Neural crest cell (in vitro differentiated cells): ENCODE measurements at regions not wholly inside any gene's neighbourhood (a gene's known extent, or its start where the extent isn't known, plus 50 kb on each side); places are given as distances from the start of the nearest gene placed in this dataset.
"Not testable (repeated sequence)": the region's sequence is repeated elsewhere in the genome, so short reads cannot be mapped to it uniquely, and the experiment has no call there.

Experiments
- DNase-seq: peaks from one replicate; pipeline ENCODE4 v3.0.0; 2021; ENCODE audit warnings: low read depth, mixed read lengths, low spot score
- H3K27ac Mint-ChIP-seq: one replicate; pipeline ENCODE4 v1.8.0; 2021; ENCODE audit warnings: mild to moderate bottlenecking, mixed read lengths; ENCODE audit not compliant: unreplicated experiment
- H3K27me3 Mint-ChIP-seq: 2 replicates; pipeline ENCODE4 v1.8.0; 2021; ENCODE audit warnings: low read depth, mild to moderate bottlenecking, mixed read lengths
- H3K36me3 Mint-ChIP-seq: 2 replicates; pipeline ENCODE4 v1.8.0; 2021; ENCODE audit warnings: low read depth, mild to moderate bottlenecking, mixed read lengths
- H3K4me1 Mint-ChIP-seq: 2 replicates; pipeline ENCODE4 v1.8.0; 2021; ENCODE audit warnings: mixed read lengths
- H3K4me3 Mint-ChIP-seq: one replicate; pipeline ENCODE4 v1.8.0; 2021; ENCODE audit warnings: mild to moderate bottlenecking, mixed read lengths
- H3K9me3 Mint-ChIP-seq: 2 replicates; pipeline ENCODE4 v1.8.0; 2021; ENCODE audit warnings: mixed read lengths
- TF ChIP-seq, protein P1 (sequence below): fragments of 200-600 bp; sonication (generic); conservative IDR thresholded peaks from 2 replicates; pipeline ENCODE4 v1.5.0; 2021; ENCODE audit warnings: antibody characterized with exemption, mild to moderate bottlenecking

DNA sequence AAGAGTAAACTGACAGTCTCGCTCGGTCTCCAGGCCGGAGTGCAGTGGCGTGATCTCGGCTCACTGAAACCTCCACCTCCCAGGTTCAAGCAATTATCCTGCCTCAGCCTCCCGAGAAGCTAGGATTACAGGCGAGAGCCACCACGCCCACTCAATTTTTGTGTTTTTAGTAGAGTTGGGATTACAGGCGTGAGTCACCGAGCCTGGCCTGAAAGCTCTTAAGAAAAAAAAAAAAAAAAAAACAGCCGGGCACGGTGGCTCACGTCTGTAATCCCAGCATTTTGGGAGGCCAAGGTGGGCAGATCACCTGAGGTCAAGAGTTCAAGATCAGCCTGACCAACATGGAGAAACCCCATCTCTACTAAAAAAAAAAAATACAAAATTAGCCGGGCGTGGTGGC lies 55.3 kb upstream of the THOC2 start:
- DNase-seq, H3K4me3 Mint-ChIP-seq, H3K4me1 Mint-ChIP-seq, H3K27ac Mint-ChIP-seq, H3K9me3 Mint-ChIP-seq, H3K27me3 Mint-ChIP-seq, H3K36me3 Mint-ChIP-seq: not testable (repeated sequence)

DNA sequence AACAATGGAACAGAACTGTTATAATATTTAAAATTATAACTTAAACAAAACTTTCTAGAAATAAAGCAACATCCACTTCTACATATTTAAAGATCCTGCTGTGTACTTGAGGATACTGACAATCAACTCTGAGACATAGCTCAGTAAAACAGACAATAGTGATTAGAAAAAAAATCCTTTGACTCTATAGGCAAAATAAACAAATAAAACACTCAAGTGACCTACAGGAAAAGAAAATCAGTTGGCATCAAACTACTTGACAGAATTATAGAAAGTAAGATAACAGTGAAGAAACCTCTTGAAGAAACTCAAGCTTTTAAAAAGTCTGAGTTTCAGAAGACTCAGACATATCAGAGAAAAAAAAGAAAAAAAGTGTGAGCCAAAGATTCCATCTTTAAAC lies 55.9 kb upstream of the THOC2 start:
- H3K4me1 Mint-ChIP-seq, result no peaks in the 10 kb centered on the region
- no peak for DNase-seq
- H3K9me3 Mint-ChIP-seq, result peaks cover 3% of the 10 kb centered on the region
- TF ChIP-seq, protein P1, sequence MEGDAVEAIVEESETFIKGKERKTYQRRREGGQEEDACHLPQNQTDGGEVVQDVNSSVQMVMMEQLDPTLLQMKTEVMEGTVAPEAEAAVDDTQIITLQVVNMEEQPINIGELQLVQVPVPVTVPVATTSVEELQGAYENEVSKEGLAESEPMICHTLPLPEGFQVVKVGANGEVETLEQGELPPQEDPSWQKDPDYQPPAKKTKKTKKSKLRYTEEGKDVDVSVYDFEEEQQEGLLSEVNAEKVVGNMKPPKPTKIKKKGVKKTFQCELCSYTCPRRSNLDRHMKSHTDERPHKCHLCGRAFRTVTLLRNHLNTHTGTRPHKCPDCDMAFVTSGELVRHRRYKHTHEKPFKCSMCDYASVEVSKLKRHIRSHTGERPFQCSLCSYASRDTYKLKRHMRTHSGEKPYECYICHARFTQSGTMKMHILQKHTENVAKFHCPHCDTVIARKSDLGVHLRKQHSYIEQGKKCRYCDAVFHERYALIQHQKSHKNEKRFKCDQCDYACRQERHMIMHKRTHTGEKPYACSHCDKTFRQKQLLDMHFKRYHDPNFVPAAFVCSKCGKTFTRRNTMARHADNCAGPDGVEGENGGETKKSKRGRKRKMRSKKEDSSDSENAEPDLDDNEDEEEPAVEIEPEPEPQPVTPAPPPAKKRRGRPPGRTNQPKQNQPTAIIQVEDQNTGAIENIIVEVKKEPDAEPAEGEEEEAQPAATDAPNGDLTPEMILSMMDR, result no peak
- no peaks in the 10 kb centered on the region for H3K36me3 Mint-ChIP-seq
- H3K27me3 Mint-ChIP-seq, result no peaks in the 10 kb centered on the region
- H3K4me3 Mint-ChIP-seq, result no peak overlapping the region
- H3K27ac Mint-ChIP-seq, result no peak overlapping the region

DNA sequence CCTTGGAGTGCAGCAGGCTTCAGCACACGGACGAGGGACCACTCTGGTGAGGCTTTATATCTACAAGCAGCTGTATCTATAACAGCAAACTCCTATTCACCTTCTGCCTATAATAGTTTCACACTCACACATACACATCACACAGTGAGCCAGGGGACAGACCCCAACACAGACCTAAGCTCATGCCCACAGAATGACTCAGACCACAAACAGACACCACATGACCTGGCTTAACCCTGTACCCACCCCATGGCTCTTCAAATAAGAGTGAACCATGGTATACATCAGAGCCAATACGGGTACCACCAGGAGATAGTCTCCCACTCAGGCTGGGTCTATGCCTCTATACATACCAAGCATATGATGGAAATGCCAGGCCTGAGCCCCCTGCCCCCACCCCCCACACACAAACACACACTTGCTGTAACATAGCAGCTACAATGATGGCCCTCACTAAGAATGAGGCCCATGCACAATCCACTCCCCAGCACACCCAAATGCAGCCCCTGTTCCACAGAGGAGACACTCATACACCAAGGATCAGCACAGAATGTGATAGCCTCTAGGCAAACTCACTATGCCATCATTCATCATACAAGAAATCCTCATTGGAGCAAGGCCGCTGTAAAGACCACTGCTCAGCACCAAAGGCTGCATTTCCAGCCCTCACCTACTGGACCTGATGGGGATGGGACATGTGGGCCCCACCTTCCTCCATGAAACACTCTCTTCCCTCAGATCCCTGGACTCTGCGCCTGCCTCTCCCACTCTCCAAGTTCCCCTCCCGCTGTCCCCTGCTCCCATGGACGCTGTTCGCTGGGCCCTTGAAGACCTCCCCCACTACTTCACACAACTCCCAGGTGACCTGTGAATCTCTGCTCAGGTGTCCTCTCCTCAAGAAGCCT lies 62.1 kb upstream of the XIAP start:
- no peak for DNase-seq
- TF ChIP-seq, protein P1, result no peak
- peaks cover 8% of the 10 kb centered on the region for H3K9me3 Mint-ChIP-seq
- H3K4me3 Mint-ChIP-seq, result no peak overlapping the region
- peaks cover 3% of the 10 kb centered on the region for H3K36me3 Mint-ChIP-seq
- H3K27me3 Mint-ChIP-seq, result no peaks in the 10 kb centered on the region
- H3K27ac Mint-ChIP-seq, result peak overlapping the region; percentile 43
- no peaks in the 10 kb centered on the region for H3K4me1 Mint-ChIP-seq

DNA sequence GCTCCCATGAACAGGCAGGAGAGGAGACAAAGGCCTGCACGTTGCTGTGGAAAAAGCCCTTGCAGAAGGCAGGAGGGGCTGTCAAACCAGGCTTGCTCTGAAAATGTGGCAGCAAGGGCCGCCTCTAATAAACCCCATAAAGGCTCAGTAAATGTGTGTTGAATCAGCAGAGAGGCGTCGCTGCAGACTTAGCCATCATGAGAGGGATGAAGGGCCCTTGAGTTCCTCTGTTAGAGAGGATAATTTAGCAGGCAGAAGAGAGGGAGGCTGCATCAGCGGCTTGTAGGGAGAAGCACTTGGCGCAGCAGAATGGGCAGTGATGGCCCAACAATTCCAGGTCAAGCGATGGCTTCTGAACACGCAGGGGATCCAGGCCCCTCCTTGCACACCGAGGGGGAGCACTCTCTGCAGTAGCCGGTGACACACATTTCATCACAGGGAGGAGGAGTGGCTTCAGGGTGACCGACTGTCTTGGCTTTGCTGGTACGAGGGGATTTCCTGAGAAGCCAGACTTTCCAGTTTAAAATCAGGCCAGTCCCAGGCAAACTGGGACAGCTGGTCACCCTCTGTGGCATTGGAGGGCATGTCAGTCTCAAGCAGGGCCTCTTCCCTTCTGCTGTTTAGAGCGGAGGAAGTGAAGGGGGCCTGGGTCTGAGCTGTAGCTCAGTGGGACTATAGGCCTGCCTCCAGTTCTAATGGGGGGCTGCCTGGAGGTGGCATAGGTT lies 61.0 kb upstream of the XIAP start:
- not testable (repeated sequence) for H3K27ac Mint-ChIP-seq, H3K9me3 Mint-ChIP-seq, H3K4me1 Mint-ChIP-seq, H3K36me3 Mint-ChIP-seq, DNase-seq, H3K27me3 Mint-ChIP-seq, H3K4me3 Mint-ChIP-seq

GRCh38 chrX:123801901-123802300 lies 58.0 kb upstream of the XIAP start:
- no peak for DNase-seq
- Mint-ChIP-seq H3K27ac (no peak overlapping the region), H3K36me3 (peaks cover 3% of the 10 kb centered on the region), H3K4me1 (peaks cover 6% of the 10 kb centered on the region), H3K27me3 (no peaks in the 10 kb centered on the region), H3K4me3 (no peak overlapping the region), H3K9me3 (peaks cover 3% of the 10 kb centered on the region)
- TF ChIP-seq, protein P1, result no peak

GRCh38 chrX:123803331-123803983 lies 56.4 kb upstream of the XIAP start:
- no peaks in the 10 kb centered on the region for H3K36me3 Mint-ChIP-seq
- H3K4me3 Mint-ChIP-seq, result no peak overlapping the region
- H3K27ac Mint-ChIP-seq, result no peak overlapping the region
- TF ChIP-seq, protein P1, result no peak
- no peak for DNase-seq
- H3K4me1 Mint-ChIP-seq, result peaks cover 6% of the 10 kb centered on the region
- H3K9me3 Mint-ChIP-seq, result no peaks in the 10 kb centered on the region
- H3K27me3 Mint-ChIP-seq, result no peaks in the 10 kb centered on the region

DNA sequence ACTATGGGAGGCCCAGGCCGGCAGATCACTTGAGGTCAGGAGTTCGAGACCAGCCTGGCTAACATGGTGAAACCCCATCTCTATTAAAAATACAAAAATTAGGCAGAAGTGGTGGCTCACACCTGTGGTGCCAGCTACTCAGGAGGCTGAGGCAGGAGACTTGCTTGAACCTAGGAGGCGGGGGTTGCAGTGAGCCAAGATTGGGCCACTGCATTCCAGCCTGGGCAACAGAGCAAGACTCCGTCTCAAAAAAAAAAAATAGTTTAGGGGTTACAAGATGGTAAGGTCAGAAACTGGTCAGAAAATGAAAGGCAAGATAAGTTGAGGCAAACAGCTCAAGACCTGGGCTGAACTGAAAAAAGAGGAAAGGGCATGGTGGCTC lies 55.9 kb upstream of the XIAP start:
- H3K36me3 Mint-ChIP-seq, H3K27me3 Mint-ChIP-seq, H3K27ac Mint-ChIP-seq, H3K9me3 Mint-ChIP-seq, H3K4me3 Mint-ChIP-seq, H3K4me1 Mint-ChIP-seq, DNase-seq: not testable (repeated sequence)
